ENCODE measurements at regions not wholly inside any gene's neighbourhood (a gene's known extent, or its start where the extent isn't known, plus 50 kb on each side); places are given as distances from the start of the nearest gene placed in this dataset.
"Not testable (repeated sequence)": the region's sequence is repeated elsewhere in the genome, so short reads cannot be mapped to it uniquely, and the experiment has no call there.

DNA sequence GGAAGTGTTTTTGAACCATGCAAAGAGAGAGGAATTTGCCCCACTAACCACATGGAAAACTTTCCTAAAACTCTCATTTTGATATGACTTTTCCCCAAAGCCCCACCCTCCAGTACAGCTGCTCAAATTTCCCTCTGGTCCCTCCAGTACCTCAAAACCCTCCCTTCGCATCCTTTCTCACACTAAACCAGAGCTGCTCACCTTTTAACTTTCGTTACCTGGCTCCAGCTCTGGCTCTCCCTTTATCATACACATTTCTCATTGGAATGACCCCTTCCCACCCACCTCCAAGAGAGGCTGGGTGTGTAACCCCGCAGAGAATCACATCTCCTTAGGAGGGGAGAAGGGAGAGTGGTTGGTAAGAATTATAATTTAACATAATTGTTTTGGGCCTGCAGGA lies 86.8 kb upstream of the NDUFV2 start:
- DNase-seq (ENCODE audit: low read depth in 2 of 2): no peak

DNA sequence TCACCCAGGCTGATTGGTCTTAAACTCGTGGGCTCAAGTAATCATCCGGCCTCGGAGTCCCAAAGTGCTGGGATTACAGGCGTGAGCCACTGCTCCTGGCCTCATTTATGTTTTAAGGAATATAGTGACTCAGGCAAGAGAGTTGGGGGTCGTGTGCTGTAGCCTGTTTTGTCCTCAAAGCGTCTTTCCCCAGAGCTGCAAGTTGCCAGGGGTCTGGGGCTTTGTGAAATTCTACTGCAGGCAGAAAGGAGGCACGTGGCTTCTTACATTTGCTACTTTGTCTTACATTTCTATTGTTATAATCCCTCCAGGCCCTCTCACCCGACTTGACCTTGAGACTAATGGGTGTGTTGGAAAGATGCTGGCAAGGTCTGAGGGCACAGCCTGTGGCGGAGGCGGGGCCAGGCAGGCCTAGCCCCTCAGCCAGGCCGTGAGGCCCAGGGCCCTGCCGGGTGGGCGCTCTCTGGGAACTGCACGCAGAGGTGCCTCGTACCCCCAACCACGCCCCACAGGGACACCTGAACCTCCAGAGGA lies 85.8 kb upstream of the NDUFV2 start:
- no peak for DNase-seq (ENCODE audit: low read depth in 2 of 2)

DNA sequence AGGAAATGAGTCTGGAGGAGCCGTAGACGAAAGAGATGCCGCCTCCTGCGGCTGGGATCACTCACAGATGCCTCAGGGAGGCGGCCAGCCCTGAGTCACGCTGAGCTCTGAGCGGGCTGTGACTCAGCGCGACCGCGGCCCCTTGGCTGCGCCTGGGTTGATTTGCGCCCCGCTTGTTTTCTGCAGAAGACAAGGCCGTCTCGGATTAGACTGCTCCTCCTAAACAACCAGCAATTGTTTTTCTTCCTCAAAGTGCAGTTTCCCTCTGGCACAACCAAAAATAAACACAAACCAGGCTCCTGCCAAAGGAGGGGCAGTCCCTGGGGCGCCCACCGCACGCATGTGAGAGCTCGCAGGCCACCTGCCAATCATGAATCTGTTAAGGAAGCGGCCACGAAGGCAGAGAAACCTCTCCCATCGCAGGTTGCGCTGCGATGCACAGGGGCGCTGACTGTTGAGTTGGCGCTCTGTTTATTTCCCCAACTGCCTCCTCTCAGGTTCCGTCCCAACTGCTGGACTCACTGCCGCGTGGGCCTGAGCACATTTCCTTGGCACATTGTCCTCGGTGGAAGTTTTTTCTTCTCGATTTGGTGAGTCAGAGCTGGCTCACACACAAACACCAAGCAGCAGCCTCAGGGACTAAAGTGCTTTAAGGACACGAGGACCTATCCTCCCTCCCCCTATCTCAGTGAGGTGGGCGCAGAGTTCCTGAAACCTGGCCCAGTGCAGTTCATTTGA lies 85.2 kb upstream of the NDUFV2 start:
- DNase-seq (ENCODE audit: low read depth in 2 of 2): peak; percentile 52 to 94

- peak in 1 of 2 donors; percentile 81 for DNase-seq (ENCODE audit: low read depth in 2 of 2)
These were observed 84.6 kb upstream of the NDUFV2 start for GRCh38 chr18:9017905-9018227.

- DNase-seq (ENCODE audit: low read depth in 2 of 2): no peak
These were observed 83.4 kb upstream of the NDUFV2 start for GRCh38 chr18:9019135-9019534.

DNA sequence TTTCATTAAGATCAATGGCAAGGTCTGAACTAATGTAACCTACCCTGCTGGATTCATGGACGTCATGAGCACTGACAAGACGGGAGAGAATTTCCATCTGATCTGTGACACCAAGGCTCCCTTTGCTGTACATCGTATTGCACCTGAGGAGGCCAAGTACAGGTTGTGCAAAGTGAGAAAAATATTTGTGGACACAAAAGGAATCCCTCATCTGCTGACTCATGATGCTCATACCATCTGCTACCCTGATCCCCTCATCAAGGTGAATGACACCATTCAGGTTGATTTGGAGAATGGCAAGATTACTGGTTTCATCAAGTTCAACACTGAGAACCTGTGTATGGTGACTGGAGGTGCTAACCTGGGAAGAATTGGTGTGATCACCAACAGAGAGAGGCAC lies 82.3 kb upstream of the NDUFV2 start:
- no peak for DNase-seq (ENCODE audit: low read depth in 2 of 2)

DNA sequence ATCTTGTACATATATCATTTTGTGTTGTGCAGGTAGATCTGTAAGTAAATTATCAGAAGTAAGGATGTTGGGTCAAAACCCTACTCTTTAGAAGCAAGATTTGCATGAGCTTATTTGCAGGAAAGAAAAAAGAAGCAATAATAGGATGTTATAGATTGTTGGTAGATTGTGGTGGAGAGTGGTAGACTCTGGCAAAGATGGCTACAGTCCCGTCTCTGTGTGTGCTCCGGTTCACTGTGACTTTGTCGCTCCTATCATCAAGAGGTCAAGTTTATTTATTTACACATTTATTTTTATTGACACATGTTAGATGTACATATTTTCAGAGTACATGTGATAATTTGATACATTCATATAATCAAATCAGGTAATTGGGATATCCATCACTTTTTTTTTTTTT lies 81.0 kb upstream of the NDUFV2 start:
- no peak for DNase-seq (ENCODE audit: low read depth in 2 of 2)

DNA sequence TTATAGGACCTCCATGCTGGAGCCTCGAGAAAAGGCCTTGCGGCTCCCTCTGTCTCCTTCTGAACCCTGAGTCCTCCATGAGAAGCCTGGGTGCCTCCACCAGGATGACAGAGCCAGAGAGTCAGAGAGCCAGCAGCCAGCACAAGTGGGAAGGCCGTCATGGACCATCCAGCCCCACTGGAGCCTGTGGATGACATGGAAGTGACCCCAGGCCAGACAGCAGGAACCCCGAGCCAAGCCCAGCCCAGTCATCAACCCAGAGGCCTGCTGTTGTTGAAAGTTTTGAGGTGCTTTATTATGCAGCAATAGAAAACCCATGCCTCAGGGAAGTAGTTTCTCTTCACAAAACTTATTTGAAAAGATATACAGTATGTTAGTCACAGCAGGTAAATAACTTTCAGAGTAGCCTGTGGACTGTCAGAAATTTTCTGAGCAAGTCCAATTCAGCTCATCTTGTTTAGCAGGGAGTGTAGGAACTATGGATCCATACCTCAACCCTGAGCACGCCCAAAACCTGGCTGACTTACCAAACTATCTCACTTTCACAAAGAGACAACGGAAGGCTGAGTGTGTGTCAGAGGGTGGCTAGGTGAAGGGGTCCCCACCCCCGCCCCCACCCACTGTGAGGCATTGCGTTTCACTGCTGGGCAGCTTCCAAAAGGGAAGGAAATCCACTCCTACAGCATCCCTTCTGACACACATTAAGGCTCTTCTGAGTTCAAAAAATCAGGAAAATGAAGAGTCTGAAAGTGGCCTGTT lies 79.9 kb upstream of the NDUFV2 start:
- peak; percentile 53 to 60 for DNase-seq (ENCODE audit: low read depth in 2 of 2)

DNA sequence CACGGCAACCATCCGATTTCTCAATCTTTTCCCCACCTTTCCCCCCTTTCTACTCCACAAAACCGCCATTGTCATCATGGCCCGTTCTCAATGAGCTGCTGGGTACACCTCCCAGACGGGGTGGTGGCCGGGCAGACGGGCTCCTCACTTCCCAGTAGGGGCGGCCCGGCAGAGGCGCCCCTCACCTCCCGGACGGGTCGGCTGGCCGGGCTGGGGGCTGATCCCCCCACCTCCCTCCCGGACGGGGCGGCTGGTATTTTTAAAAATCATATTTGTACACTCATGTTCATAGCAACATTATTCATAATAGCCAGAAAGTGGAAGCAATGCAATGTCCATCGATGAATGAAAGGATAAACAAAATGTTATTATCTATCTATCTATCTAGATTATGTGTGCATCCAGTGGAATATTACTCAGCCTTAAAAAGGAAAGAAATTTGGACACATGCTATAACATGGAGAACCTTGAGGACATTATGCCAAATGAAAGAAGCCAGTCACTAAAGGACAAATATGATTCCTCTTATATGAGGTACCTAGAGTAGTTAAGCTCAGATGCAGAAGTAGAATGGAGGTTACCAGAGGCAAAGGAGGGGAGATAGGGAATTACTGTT lies 78.4 kb upstream of the NDUFV2 start:
- DNase-seq (ENCODE audit: low read depth in 2 of 2): not testable (repeated sequence)

DNA sequence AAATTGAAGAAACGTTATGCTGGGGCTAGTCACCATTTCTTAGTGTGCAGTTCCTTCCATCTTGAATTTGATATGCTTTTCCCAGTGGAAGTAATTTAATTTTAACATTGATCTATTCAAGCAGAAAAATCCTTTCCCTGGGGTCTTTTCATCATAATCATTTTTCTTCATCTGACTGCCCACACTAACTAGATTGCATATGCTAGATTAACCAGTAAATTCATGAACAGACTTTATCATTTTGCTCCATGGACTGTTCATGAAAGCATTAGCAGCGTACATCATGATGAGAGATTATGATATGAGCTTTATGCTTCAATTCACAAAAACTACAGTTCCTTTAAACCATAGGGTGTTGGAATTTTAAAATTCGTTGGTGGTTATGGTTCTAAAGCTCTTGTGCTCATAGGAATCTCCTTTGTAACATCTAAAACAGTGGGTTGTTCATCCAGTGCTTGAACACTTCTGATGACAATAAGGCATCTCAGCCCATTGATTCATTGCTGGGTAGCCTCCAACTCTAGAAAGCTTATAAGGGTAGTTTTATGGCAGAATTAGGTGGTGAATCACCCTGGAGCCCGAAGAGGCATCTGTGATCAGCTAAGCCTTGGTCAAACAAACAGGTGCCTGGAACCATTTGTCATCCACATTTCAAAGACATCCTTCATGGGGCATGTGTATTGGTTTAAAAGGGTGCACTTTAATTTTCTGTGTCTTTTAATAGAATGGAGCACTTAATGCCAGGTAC lies 77.2 kb upstream of the NDUFV2 start:
- peak in 1 of 2 donors; percentile 4 for DNase-seq (ENCODE audit: low read depth in 2 of 2)

GRCh38 chr18:9029131-9029530 lies 73.4 kb upstream of the NDUFV2 start:
- DNase-seq (ENCODE audit: low read depth in 2 of 2): no peak

DNA sequence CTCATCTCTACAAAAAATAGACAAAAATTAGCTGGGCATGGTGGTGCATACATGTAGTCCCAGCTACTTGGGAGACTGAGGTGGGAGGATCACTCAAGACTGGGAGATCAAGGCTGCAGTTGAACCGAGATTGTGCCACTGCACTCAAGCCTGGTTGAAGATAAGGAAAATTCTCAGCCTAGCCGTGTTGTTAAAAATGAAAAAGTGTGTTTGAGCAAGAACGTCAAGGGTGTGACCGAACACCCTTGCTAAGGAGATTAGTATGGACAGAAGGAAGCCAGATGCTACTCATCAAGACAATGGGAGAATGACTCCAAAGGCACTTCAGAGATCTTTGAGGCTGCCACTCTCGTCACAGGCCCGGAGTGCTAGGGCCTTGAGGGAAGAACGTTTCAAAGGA lies 70.0 kb upstream of the NDUFV2 start:
- DNase-seq (ENCODE audit: low read depth in 2 of 2): no peak

DNA sequence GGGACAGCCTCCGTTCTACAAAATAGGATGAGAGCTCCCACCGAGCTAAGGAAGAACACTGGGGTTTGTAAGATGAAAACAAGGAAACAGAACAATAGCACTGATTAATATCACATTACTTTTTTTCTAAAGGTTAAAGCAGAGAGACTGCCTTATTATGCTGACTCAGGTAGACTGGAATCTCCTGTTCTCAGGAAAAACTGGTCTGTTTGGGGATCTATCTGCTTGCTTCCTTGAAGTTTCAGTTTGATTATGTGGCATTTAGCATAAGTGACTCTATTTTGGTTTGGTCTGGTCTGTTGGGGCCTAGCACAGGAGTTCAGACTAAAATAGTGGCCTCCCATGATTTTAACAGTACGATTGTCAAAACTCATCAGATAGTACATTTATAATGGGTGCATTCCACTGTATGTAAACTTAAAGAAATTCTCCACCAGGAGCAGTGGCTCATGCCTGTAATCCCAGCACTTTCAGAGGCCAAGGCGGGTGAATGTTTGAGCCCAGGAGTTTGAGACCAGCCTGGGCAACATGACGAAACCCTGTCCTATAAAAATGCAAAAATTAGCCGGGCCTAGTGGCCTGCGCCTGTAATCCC lies 64.1 kb upstream of the NDUFV2 start:
- peak in 1 of 2 donors; percentile 57 for DNase-seq (ENCODE audit: low read depth in 2 of 2)

- no peak for DNase-seq (ENCODE audit: low read depth in 2 of 2)
These were observed 62.9 kb upstream of the NDUFV2 start for GRCh38 chr18:9039441-9040071.

DNA sequence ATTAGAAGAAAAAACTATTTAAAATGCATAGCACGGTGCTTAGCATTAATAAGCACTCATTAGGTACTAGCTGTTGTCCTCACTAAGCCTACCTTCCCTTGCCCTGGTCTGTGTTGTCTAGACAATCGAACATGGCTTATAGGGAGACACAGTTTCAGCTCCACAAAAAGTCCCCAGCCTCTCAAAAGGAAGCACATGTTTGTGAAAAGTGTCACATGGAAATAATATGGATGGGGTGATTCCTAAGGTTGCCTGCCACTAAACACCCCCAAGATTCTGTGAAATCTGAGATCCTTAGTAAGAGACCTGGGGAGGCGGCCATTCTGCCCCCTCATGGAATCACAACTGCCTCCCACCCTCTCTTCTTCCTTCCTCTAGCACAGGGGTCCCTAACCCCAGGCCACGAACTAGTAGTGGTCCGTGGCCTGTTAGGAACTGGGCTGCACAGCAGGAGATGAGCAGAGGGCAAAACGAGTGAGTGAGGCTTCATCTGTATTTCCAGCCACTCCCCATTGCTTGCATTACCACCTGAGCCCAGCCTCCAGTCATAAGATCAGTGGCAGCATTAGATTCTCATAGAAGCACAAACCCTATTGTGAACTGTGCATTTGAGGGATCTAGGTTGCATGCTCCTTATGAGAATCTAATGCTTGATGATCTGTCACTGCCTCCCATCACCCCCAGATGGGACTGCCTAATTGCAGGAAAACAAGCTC lies 59.6 kb upstream of the NDUFV2 start:
- no peak for DNase-seq (ENCODE audit: low read depth in 2 of 2)

GRCh38 chr18:9043581-9043980 lies 58.9 kb upstream of the NDUFV2 start:
- no peak for DNase-seq (ENCODE audit: low read depth in 2 of 2)

DNA sequence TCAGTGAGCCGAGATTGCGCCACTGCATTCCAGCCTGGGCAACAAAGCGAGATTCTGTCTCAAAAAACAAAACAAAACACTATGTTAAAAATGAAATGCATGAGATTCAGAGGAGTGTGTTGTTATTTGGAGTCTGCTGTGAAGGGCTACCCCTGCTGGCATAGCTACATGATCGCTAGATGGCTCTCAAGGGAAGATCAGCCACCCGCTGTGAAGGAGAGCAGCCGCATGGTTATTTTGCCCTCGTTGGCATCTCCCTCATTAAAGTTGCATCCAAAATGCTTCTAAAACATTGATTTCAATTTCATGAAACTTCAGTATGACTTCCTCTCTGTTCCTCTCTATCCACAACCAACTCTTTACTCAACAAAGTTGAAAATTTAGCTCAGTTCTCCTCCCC lies 54.8 kb upstream of the NDUFV2 start:
- DNase-seq (ENCODE audit: low read depth in 2 of 2): no peak

DNA sequence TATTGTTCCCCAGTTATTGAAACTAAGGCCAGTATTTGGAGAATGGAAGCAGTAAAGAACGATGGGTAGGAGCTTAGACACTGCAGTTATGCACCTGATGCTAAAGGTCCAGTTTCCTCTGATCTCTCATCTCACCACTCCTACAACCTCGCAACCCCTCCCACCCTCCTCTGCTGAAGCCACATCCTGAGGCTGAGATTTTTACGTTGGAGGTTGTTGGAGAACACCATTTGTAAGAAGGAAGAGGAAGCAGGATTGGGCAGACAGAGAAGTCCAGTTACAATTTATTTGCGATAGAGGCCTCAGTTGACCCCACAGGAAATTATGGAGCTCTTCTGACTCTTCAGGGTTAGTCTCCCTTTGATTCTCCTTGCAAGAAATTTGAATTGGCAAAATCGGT lies 54.3 kb upstream of the NDUFV2 start:
- DNase-seq (ENCODE audit: low read depth in 2 of 2): no peak

DNA sequence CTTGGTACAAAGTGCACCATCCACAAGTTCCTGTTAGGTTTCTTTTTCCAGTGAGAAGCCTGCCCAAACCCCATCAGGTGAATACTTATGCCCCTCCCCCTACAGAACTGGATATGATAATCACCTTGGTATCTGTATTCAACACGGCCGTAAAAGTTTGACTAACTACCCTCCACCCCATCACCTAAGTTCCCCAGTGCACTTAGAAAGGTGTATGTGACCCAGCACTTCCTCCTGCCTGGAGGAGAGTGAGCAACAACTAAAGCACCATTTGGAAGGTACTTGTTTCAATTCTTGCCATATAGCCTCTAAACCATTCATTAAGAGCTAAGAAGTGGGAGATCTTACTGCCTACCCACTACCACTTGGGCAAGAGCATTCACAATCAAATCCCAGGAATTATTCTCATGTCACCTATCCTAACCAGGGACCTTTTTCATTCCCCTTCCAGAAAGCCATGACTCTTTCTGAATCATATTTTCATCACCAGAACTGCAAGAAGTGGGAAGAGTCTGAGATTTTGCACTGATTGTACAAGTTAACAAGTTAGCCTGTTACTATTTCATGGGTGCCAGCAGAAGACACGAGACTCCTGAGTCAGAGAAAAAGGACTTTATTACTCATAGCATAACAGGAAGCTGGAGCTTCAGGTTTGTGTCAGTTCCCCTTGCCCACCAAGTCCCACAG lies 53.5 kb upstream of the NDUFV2 start:
- DNase-seq (ENCODE audit: low read depth in 2 of 2): peak in 1 of 2 donors; percentile 56

- DNase-seq (ENCODE audit: low read depth in 2 of 2): no peak
These were observed 53.0 kb upstream of the NDUFV2 start for GRCh38 chr18:9049495-9049809.

All from lung microvascular endothelial cell (primary cell).